Trophoblast cell (in vitro differentiated cells and primary cell): ENCODE measurements at regions not wholly inside any gene's neighbourhood (a gene's known extent, or its start where the extent isn't known, plus 50 kb on each side); places are given as distances from the start of the nearest gene placed in this dataset.

ENCODE experiments used
- DNase-seq, 2 donors: peaks; one replicate each; pipeline ENCODE4 v3.0.0-alpha.2; 2016
- H2AFZ ChIP-seq: 2 replicates; pipeline ENCODE4 v1.6.1; 2013; ENCODE audit warnings: low read length, moderate library complexity, mild to moderate bottlenecking; ENCODE audit not compliant: insufficient read depth, poor library complexity
- H2AK5ac ChIP-seq: 2 replicates; pipeline ENCODE4 v1.6.1; 2013; ENCODE audit warnings: mild to moderate bottlenecking, low read length
- H2BK120ac ChIP-seq: 2 replicates; pipeline ENCODE4 v1.6.1; 2013; ENCODE audit warnings: low read length, mild to moderate bottlenecking, moderate library complexity; ENCODE audit not compliant: insufficient read depth, poor library complexity
- H2BK12ac ChIP-seq: 2 replicates; pipeline ENCODE4 v1.6.1; 2013; ENCODE audit warnings: mild to moderate bottlenecking, low read length, moderate library complexity
- H2BK5ac ChIP-seq: 2 replicates; pipeline ENCODE4 v1.6.1; 2013; ENCODE audit warnings: low read length, low read depth, moderate library complexity, mild to moderate bottlenecking; ENCODE audit not compliant: poor library complexity
- H3K14ac ChIP-seq: 2 replicates; pipeline ENCODE4 v1.6.1; 2013; ENCODE audit warnings: mild to moderate bottlenecking, low read length
- H3K18ac ChIP-seq: 2 replicates; pipeline ENCODE4 v1.6.1; 2013; ENCODE audit warnings: mild to moderate bottlenecking, low read length
- H3K23ac ChIP-seq: 2 replicates; pipeline ENCODE4 v1.6.1; 2013; ENCODE audit warnings: low read length
- H3K27ac ChIP-seq: 2 replicates; pipeline ENCODE4 v1.5.1; 2013; ENCODE audit warnings: low read depth, mild to moderate bottlenecking, inconsistent platforms, low read length, moderate library complexity
- H3K27me3 ChIP-seq: 2 replicates; pipeline ENCODE4 v1.6.1; 2013; ENCODE audit warnings: inconsistent platforms, mild to moderate bottlenecking, low read length, moderate library complexity; ENCODE audit not compliant: insufficient read depth
- H3K36me3 ChIP-seq, 2 experiments: 1 replicate in 1 of 2; 2 replicates in 1 of 2; pipeline ENCODE4 v1.6.1; 2013; ENCODE audit warnings: low read length in 2 of 2, mild to moderate bottlenecking in 2 of 2, moderate library complexity in 1 of 2; ENCODE audit not compliant: insufficient read depth in 2 of 2, control insufficient read depth in 1 of 2
- H3K4ac ChIP-seq: 2 replicates; pipeline ENCODE4 v1.6.1; 2013; ENCODE audit warnings: low read depth, mild to moderate bottlenecking, low read length, moderate library complexity
- H3K4me1 ChIP-seq, 2 experiments: 1 replicate in 1 of 2; 2 replicates in 1 of 2; pipeline ENCODE4 v1.6.1; 2013; ENCODE audit warnings: low read length in 2 of 2, mild to moderate bottlenecking in 2 of 2, moderate library complexity in 1 of 2; ENCODE audit not compliant: insufficient read depth in 2 of 2, control insufficient read depth in 1 of 2
- H3K4me2 ChIP-seq: 2 replicates; pipeline ENCODE4 v1.6.1; 2013; ENCODE audit warnings: inconsistent platforms, mild to moderate bottlenecking, low read length, moderate library complexity
- H3K4me3 ChIP-seq: 2 replicates; pipeline ENCODE4 v1.5.1; 2013; ENCODE audit warnings: mild to moderate bottlenecking, low read depth, low read length, inconsistent platforms
- H3K79me1 ChIP-seq: one replicate; pipeline ENCODE4 v1.6.1; 2013; ENCODE audit warnings: low read length
- H3K79me2 ChIP-seq: 2 replicates; pipeline ENCODE4 v1.6.1; 2013; ENCODE audit warnings: low read length, mild to moderate bottlenecking; ENCODE audit not compliant: control insufficient read depth, insufficient read depth, poor library complexity
- H3K9ac ChIP-seq: 2 replicates; pipeline ENCODE4 v1.6.1; 2013; ENCODE audit warnings: mild to moderate bottlenecking, low read length
- H3K9me3 ChIP-seq: 2 replicates; pipeline ENCODE4 v1.6.1; 2013; ENCODE audit warnings: low read depth, mild to moderate bottlenecking, control low read depth, inconsistent platforms, low read length; ENCODE audit not compliant: insufficient read depth
- H4K12ac ChIP-seq: 2 replicates; pipeline ENCODE4 v1.6.1; 2013; ENCODE audit warnings: low read depth, mild to moderate bottlenecking, low read length, moderate library complexity
- H4K8ac ChIP-seq: 2 replicates; pipeline ENCODE4 v1.6.1; 2013; ENCODE audit warnings: low read depth, mild to moderate bottlenecking, low read length, moderate library complexity
- H4K91ac ChIP-seq: one replicate; pipeline ENCODE4 v1.6.1; 2013; ENCODE audit warnings: low read depth, mild to moderate bottlenecking, low read length, moderate library complexity
- WGBS: extraction: QIAGEN DNeasy Blood & Tissue Kit; methylation state at CpG from one replicate; pipeline ENCODE4 v1.1.7; 2013; ENCODE audit warnings: missing lambda C conversion rate; ENCODE audit not compliant: insufficient read length, insufficient coverage; ENCODE audit errors: extremely low coverage; 5-methylcytosine and 5-hydroxymethylcytosine counted together

DNA sequence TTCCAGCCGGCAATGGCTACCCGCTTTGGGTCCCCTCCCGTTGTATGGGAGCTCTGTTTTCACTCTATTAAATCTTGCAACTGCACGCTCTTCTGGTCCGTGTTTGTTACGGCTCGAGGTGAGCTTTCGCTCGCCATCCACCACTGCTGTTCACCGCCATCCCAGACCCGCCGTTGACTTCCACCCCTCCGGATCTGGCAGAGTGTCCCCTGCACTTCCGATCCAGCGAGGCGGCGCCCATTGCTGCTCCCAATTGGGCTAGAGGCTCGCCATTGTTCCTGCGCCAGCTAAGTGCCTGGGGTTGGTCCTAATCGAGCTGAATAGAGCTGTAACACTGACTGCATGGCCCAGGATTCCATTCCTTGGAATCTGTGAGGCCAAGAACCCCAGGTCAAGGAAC, 359.9 kb downstream of the CTTN start:
- Histone ChIP-seq H4K8ac (no peak overlapping the region), H4K91ac (no peak overlapping the region), H2BK12ac (no peak overlapping the region), H2BK120ac (no peak overlapping the region), H4K12ac (no peak overlapping the region), H3K79me1 (no peaks in the 10 kb centered on the region), H3K36me3 (peaks cover 1 to 2% of the 10 kb centered on the region in 2 experiments), H3K14ac (no peak overlapping the region), H3K4me1 (no peaks in the 10 kb centered on the region), H3K4ac (no peak overlapping the region), H2BK5ac (no peak overlapping the region), H3K4me2 (no peak overlapping the region), H3K9me3 (peaks cover 5% of the 10 kb centered on the region), H3K9ac (no peak overlapping the region), H3K27ac (no peak overlapping the region), H3K23ac (no peak overlapping the region), H3K18ac (no peak overlapping the region), H3K4me3 (no peak overlapping the region), H3K27me3 (no peaks in the 10 kb centered on the region), H3K79me2 (no peaks in the 10 kb centered on the region), H2AK5ac (no peak overlapping the region), H2AFZ (no peak overlapping the region)
- WGBS: no CpG with 5 or more reads among the region's 20 CpGs
- DNase-seq: no peak

DNA sequence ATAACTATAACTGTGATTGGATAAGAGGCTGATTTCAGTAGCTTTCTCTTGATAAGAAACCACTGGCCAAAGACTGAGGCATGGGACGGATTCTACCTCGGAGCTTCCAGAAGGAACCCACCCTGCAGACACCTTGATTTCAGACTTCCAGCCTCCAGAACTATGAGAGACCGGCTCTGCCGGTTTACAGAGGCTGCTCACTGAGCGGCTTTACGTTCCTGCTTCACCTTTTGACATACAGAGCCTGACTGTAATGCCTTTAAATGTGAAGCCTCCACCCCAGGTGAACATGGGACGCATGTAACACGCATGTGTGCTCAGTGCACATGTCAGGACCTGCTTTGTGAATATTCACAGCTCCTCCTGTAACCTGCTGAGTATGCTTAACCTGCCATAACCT, 361.5 kb downstream of the CTTN start:
- no peak overlapping the region for H3K4ac ChIP-seq
- H3K9ac ChIP-seq: no peak overlapping the region
- peaks cover 1 to 2% of the 10 kb centered on the region in 2 experiments for H3K36me3 ChIP-seq
- H3K4me3 ChIP-seq: no peak overlapping the region
- H2AK5ac ChIP-seq: no peak overlapping the region
- H3K79me2 ChIP-seq: no peaks in the 10 kb centered on the region
- no peak overlapping the region for H4K12ac ChIP-seq
- H2AFZ ChIP-seq: no peak overlapping the region
- DNase-seq: peak; percentile 41 to 52
- H2BK5ac ChIP-seq: no peak overlapping the region
- no peaks in the 10 kb centered on the region for H3K4me1 ChIP-seq
- no peak overlapping the region for H3K14ac ChIP-seq
- H3K27me3 ChIP-seq: no peaks in the 10 kb centered on the region
- H2BK120ac ChIP-seq: no peak overlapping the region
- peaks cover 5% of the 10 kb centered on the region for H3K9me3 ChIP-seq
- H3K79me1 ChIP-seq: no peaks in the 10 kb centered on the region
- no peak overlapping the region for H3K4me2 ChIP-seq
- no peak overlapping the region for H3K27ac ChIP-seq
- no peak overlapping the region for H3K23ac ChIP-seq
- H3K18ac ChIP-seq: no peak overlapping the region
- H4K91ac ChIP-seq: no peak overlapping the region
- no CpG with 5 or more reads among the region's 8 CpGs for WGBS
- no peak overlapping the region for H4K8ac ChIP-seq
- no peak overlapping the region for H2BK12ac ChIP-seq

DNA sequence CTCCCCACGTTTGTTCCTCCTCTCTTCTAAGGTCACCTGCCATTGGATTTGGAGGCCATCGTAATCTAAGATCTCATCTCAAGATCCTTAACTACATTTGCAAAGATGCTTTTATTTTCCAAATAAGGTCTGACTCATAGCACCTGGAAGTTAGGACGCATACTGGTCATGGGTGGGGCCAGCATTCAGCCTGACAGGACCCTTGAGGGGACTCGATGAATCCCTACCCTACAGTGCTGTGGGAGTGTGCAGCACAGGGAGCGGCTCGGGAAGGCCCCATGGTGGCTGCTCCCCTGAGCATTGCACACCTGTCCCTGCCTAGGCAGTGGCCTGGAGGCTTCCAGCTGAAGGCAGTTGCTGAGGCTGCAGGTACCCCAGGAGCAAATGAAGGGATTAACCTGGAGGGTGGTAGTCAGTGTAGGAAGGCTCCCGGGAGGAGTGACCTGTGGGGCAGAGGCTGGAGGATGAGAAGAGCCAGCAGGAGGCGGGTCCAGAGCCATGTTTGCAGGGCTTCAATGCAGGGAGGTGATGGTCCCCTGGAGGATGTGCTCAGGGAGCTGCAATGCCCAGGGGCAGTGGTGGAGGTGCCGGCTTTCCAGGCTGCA, 362.2 kb downstream of the CTTN start:
- Histone ChIP-seq H2AK5ac (no peak overlapping the region), H4K8ac (no peak overlapping the region), H3K4ac (no peak overlapping the region), H3K14ac (no peak overlapping the region), H4K12ac (no peak overlapping the region), H3K79me2 (no peaks in the 10 kb centered on the region), H3K9ac (no peak overlapping the region), H3K36me3 (peaks cover 1 to 2% of the 10 kb centered on the region in 2 experiments), H3K27ac (no peak overlapping the region), H2BK120ac (no peak overlapping the region), H2AFZ (no peak overlapping the region), H3K4me2 (no peak overlapping the region), H3K27me3 (no peaks in the 10 kb centered on the region), H2BK12ac (no peak overlapping the region), H2BK5ac (no peak overlapping the region), H3K4me3 (no peak overlapping the region), H4K91ac (no peak overlapping the region), H3K9me3 (peaks cover 5% of the 10 kb centered on the region), H3K4me1 (no peaks in the 10 kb centered on the region), H3K23ac (no peak overlapping the region), H3K79me1 (no peaks in the 10 kb centered on the region), H3K18ac (no peak overlapping the region)
- no CpG with 5 or more reads among the region's 9 CpGs for WGBS
- peak; percentile 55 to 75 for DNase-seq

- no peaks in the 10 kb centered on the region for H3K27me3 ChIP-seq
- no peak overlapping the region for H2BK12ac ChIP-seq
- peaks cover 5% of the 10 kb centered on the region for H3K9me3 ChIP-seq
- peaks cover 1 to 2% of the 10 kb centered on the region in 2 experiments for H3K36me3 ChIP-seq
- WGBS: no CpG with 5 or more reads among the region's 13 CpGs
- no peak overlapping the region for H3K14ac ChIP-seq
- no peak overlapping the region for H3K18ac ChIP-seq
- no peak overlapping the region for H2BK120ac ChIP-seq
- H3K4me2 ChIP-seq: no peak overlapping the region
- no peaks in the 10 kb centered on the region for H3K79me1 ChIP-seq
- H3K27ac ChIP-seq: no peak overlapping the region
- no peak overlapping the region for H2AFZ ChIP-seq
- no peak overlapping the region for H3K4me3 ChIP-seq
- no peak overlapping the region for H3K23ac ChIP-seq
- no peaks in the 10 kb centered on the region for H3K4me1 ChIP-seq
- no peak overlapping the region for H3K4ac ChIP-seq
- peak in 1 of 2 donors; percentile 5 for DNase-seq
- no peak overlapping the region for H2AK5ac ChIP-seq
- H4K12ac ChIP-seq: no peak overlapping the region
- no peak overlapping the region for H3K9ac ChIP-seq
- H4K91ac ChIP-seq: no peak overlapping the region
- H4K8ac ChIP-seq: no peak overlapping the region
- H3K79me2 ChIP-seq: no peaks in the 10 kb centered on the region
- H2BK5ac ChIP-seq: no peak overlapping the region
Observed at GRCh38 chr11:70761094-70761907, 363.0 kb downstream of the CTTN start.
